Gastrocnemius medialis (tissue), 4 donors: ENCODE measurements at regions not wholly inside any gene's neighbourhood (a gene's known extent, or its start where the extent isn't known, plus 50 kb on each side); places are given as distances from the start of the nearest gene placed in this dataset.

ENCODE experiments used
- ATAC-seq, 2 donors: fragments of 150-250 bp; one replicate each; pipeline ENCODE4 v1.9.1; 2016
- DNase-seq, 2 donors: peaks; one replicate each; pipeline ENCODE4 v3.0.0-alpha.2; 2019
- H3K27ac ChIP-seq, 4 donors: fragments of 200-600 bp; sonication (generic); 1 replicate in 1 of 4; 2 replicates in 3 of 4; pipeline ENCODE4 v1.5.1; 2016 to 2018; ENCODE audit warnings: mild to moderate bottlenecking in 2 of 4, moderate library complexity in 1 of 4
- H3K27me3 ChIP-seq, 3 donors: fragments of 200-600 bp; sonication (generic) in 2 of 3; 1 replicate in 1 of 3; 2 replicates in 2 of 3; pipeline versions ENCODE4 v1.5.1 to v1.6.0; 2016 to 2019; ENCODE audit warnings: mild to moderate bottlenecking in 1 of 3, moderate library complexity in 1 of 3
- H3K36me3 ChIP-seq, 2 donors: fragments of 200-600 bp; sonication (generic) in 1 of 2; one replicate each; pipeline ENCODE4 v1.5.1; 2017 to 2018
- H3K4me1 ChIP-seq, 2 donors: fragments of 200-600 bp; sonication (generic) in 1 of 2; one replicate each; pipeline ENCODE4 v1.5.1; 2016 to 2017; ENCODE audit warnings: mild to moderate bottlenecking in 2 of 2
- H3K4me3 ChIP-seq, 4 donors: fragments of 200-600 bp; sonication (generic) in 3 of 4; 1 replicate in 1 of 4; 2 replicates in 3 of 4; pipeline ENCODE4 v1.5.1; 2016 to 2019; ENCODE audit warnings: mild to moderate bottlenecking in 2 of 4
- H3K9me3 ChIP-seq, 3 donors: fragments of 200-600 bp; sonication (generic) in 2 of 3; 1 replicate in 1 of 3; 2 replicates in 2 of 3; pipeline ENCODE4 v1.5.1; 2016 to 2019
- CTCF ChIP-seq, 5 experiments: fragments of 450-650 bp in 3 of 5; fragments of 200-600 bp in 2 of 5; sonication (generic) in 2 of 5; IDR thresholded peaks in 4 of 5; conservative IDR thresholded peaks in 1 of 5; 1 replicate in 4 of 5; 2 replicates in 1 of 5; pipeline ENCODE4 v1.5.1; 2016 to 2019; ENCODE audit warnings: antibody characterized with exemption in 5 of 5, mild to moderate bottlenecking in 3 of 5, moderate library complexity in 3 of 5
- POLR2A ChIP-seq, 2 donors: fragments of 450-650 bp; IDR thresholded peaks; one replicate each; pipeline ENCODE4 v1.6.1; 2017; ENCODE audit warnings: antibody characterized with exemption in 2 of 2, mild to moderate bottlenecking in 2 of 2, moderate library complexity in 2 of 2
- in situ Hi-C, 4 donors: fragments of 200-750 bp; cut with MboI; loops; one replicate each; pipeline versions ENCODE4 v1.15.0 to v1.8.0; 2017; ENCODE audit warnings: low sequenced_read_pairs in 4 of 4
- intact Hi-C: fragments of 100-400 bp; cut with DNase I; formaldehyde crosslinking; loops from one replicate; pipeline ENCODE4 v1.15.1; 2023; ENCODE audit warnings: low total_unique reads

GRCh38 chr15:98134905-98135304, 174.4 kb downstream of the ARRDC4 start:
- TF ChIP-seq POLR2A (IDR thresholded peaks at IDR 0.05) (no peak), CTCF (IDR thresholded peaks at IDR 0.05 in 4 of 5, conservative IDR thresholded peaks at IDR 0.05 in 1 of 5) (no peak)
- DNase-seq (no peak), ATAC-seq (no peak)
- no peak overlapping the region for H3K27ac ChIP-seq
- no peaks in the 10 kb centered on the region for H3K27me3 ChIP-seq
- intact Hi-C loops, result no loop called here
- no peaks in the 10 kb centered on the region for H3K9me3 ChIP-seq
- H3K4me1 ChIP-seq, result no peaks in the 10 kb centered on the region
- in situ Hi-C loops, result no loop called here
- H3K36me3 ChIP-seq, result no peaks in the 10 kb centered on the region
- no peak overlapping the region for H3K4me3 ChIP-seq

GRCh38 chr15:98138910-98139309, 178.4 kb downstream of the ARRDC4 start:
- no peaks in the 10 kb centered on the region for H3K9me3 ChIP-seq
- TF ChIP-seq POLR2A (IDR thresholded peaks at IDR 0.05) (no peak), CTCF (IDR thresholded peaks at IDR 0.05 in 4 of 5, conservative IDR thresholded peaks at IDR 0.05 in 1 of 5) (no peak)
- no peaks in the 10 kb centered on the region for H3K27me3 ChIP-seq
- ATAC-seq, result no peak
- no peak overlapping the region for H3K27ac ChIP-seq
- intact Hi-C loops (no loop called here), in situ Hi-C loops (no loop called here)
- no peak overlapping the region for H3K4me3 ChIP-seq
- H3K36me3 ChIP-seq, result no peaks in the 10 kb centered on the region
- DNase-seq, result no peak
- H3K4me1 ChIP-seq, result no peaks in the 10 kb centered on the region

GRCh38 chr15:98139337-98139736, 178.8 kb downstream of the ARRDC4 start:
- ATAC-seq, result no peak
- Histone ChIP-seq H3K27me3 (no peaks in the 10 kb centered on the region), H3K4me3 (no peak overlapping the region), H3K27ac (no peak overlapping the region), H3K4me1 (no peaks in the 10 kb centered on the region), H3K36me3 (no peaks in the 10 kb centered on the region), H3K9me3 (no peaks in the 10 kb centered on the region)
- no peak for DNase-seq
- TF ChIP-seq CTCF (IDR thresholded peaks at IDR 0.05 in 4 of 5, conservative IDR thresholded peaks at IDR 0.05 in 1 of 5) (no peak), POLR2A (IDR thresholded peaks at IDR 0.05) (no peak)
- in situ Hi-C loops, result no loop called here
- intact Hi-C loops, result no loop called here

DNA sequence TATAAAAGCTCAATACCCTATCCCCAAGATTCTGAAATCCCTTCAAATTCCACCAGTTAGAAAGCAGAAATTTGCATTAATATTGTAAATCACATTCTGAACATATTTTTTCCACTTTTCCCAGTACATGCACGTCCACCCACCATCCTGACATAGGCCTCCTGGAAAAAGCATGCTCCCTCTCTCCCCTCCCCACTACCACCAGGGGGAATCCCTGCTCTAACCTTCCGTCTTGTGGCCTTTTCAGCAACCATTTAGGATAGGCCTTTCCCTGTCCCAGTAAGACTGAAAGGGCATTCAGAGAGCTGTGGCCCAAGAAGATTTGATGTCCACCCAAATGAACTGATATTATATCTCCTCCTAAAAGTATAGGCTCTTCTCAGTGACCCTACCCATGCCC, 182.1 kb downstream of the ARRDC4 start:
- Histone ChIP-seq H3K27me3 (no peaks in the 10 kb centered on the region), H3K4me1 (no peaks in the 10 kb centered on the region), H3K27ac (no peak overlapping the region), H3K4me3 (no peak overlapping the region), H3K9me3 (no peaks in the 10 kb centered on the region), H3K36me3 (no peaks in the 10 kb centered on the region)
- no peak for TF ChIP-seq POLR2A (IDR thresholded peaks at IDR 0.05)
- TF ChIP-seq CTCF (IDR thresholded peaks at IDR 0.05 in 4 of 5, conservative IDR thresholded peaks at IDR 0.05 in 1 of 5), result no peak
- ATAC-seq (no peak), DNase-seq (no peak)
- intact Hi-C loops, result no loop called here
- in situ Hi-C loops, result no loop called here

GRCh38 chr15:98143116-98143515, 182.6 kb downstream of the ARRDC4 start:
- Histone ChIP-seq H3K36me3 (no peaks in the 10 kb centered on the region), H3K9me3 (no peaks in the 10 kb centered on the region), H3K27ac (no peak overlapping the region), H3K4me1 (no peaks in the 10 kb centered on the region), H3K27me3 (no peaks in the 10 kb centered on the region), H3K4me3 (no peak overlapping the region)
- no peak for TF ChIP-seq CTCF (IDR thresholded peaks at IDR 0.05 in 4 of 5, conservative IDR thresholded peaks at IDR 0.05 in 1 of 5)
- no peak for TF ChIP-seq POLR2A (IDR thresholded peaks at IDR 0.05)
- intact Hi-C loops, result no loop called here
- ATAC-seq, result no peak
- in situ Hi-C loops, result no loop called here
- DNase-seq, result no peak
